Sigmoid colon (tissue), 4 donors: ENCODE measurements at regions not wholly inside any gene's neighbourhood (a gene's known extent, or its start where the extent isn't known, plus 50 kb on each side); places are given as distances from the start of the nearest gene placed in this dataset.

Experiments
- EP300 ChIP-seq, 4 donors: sonication (generic); formaldehyde crosslinking; IDR thresholded peaks; one replicate each; pipeline ENCODE4 v1.6.1; 2017; ENCODE audit warnings: antibody characterized with exemption in 4 of 4
- POLR2A ChIP-seq, 2 donors: fragments of 450-650 bp; IDR thresholded peaks; one replicate each; pipeline ENCODE4 v1.6.1; 2016; ENCODE audit warnings: antibody characterized with exemption in 2 of 2, mild to moderate bottlenecking in 2 of 2, moderate library complexity in 2 of 2
- POLR2AphosphoS5 ChIP-seq, 4 donors: sonication (generic); formaldehyde crosslinking; IDR thresholded peaks; one replicate each; pipeline ENCODE4 v1.6.1; 2017; ENCODE audit warnings: antibody characterized with exemption in 4 of 4
- TF ChIP-seq, protein P1 (sequence below), 4 experiments: fragments of 450-650 bp in 3 of 4; fragments of 200-600 bp in 1 of 4; IDR thresholded peaks; one replicate each; pipeline ENCODE4 v1.5.1; 2016 to 2019; ENCODE audit warnings: antibody characterized with exemption in 4 of 4, mild to moderate bottlenecking in 3 of 4, moderate library complexity in 2 of 4

DNA sequence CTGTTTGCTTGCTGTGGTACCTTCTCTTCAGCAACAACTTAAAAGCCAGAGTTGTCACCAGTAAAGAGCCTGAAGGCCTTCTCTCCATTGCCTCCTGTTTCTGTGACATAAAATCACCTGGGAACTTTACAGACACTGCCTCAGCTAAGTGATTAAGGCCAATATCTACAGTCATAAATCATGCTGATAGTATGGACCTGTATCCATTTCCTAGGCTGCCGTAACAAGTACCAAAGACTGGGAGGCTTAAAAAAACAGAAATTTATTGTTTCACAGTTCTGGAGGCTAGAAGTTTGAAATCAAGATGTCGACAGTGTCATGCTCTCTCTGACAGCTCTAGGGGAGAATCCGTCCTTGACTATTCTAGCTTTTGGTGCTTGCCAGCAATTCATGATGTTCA lies 108.4 kb upstream of the UNC5B start:
- TF ChIP-seq, protein P1, sequence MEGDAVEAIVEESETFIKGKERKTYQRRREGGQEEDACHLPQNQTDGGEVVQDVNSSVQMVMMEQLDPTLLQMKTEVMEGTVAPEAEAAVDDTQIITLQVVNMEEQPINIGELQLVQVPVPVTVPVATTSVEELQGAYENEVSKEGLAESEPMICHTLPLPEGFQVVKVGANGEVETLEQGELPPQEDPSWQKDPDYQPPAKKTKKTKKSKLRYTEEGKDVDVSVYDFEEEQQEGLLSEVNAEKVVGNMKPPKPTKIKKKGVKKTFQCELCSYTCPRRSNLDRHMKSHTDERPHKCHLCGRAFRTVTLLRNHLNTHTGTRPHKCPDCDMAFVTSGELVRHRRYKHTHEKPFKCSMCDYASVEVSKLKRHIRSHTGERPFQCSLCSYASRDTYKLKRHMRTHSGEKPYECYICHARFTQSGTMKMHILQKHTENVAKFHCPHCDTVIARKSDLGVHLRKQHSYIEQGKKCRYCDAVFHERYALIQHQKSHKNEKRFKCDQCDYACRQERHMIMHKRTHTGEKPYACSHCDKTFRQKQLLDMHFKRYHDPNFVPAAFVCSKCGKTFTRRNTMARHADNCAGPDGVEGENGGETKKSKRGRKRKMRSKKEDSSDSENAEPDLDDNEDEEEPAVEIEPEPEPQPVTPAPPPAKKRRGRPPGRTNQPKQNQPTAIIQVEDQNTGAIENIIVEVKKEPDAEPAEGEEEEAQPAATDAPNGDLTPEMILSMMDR (IDR thresholded peaks at IDR 0.05), result no peak
- TF ChIP-seq POLR2A (IDR thresholded peaks at IDR 0.05), result no peak
- TF ChIP-seq POLR2AphosphoS5 (IDR thresholded peaks at IDR 0.05), result no peak
- TF ChIP-seq EP300 (IDR thresholded peaks at IDR 0.05), result no peak
